AG04450 (cell line): ENCODE measurements at regions not wholly inside any gene's neighbourhood (a gene's known extent, or its start where the extent isn't known, plus 50 kb on each side); places are given as distances from the start of the nearest gene placed in this dataset.

Experiments used
- CTCF ChIA-PET: fragments of 300-600, 350-600 bp; formaldehyde crosslinking; extraction: SDS; loops from one replicate; lab custom pipeline; 2022; ENCODE audit warnings: antibody characterized with exemption, inconsistent platforms; lab: Charles Lee
- POLR2A ChIA-PET: fragments of 350-600 bp; formaldehyde crosslinking; extraction: SDS; loops from one replicate; lab custom pipeline; 2021; ENCODE audit warnings: antibody characterized with exemption, inconsistent platforms; lab: Yijun Ruan, JAX
- DNase-seq: peaks from one replicate; pipeline ENCODE4 v3.0.0-alpha.2; 2011; ENCODE audit warnings: low read depth, low spot score
- H3K27ac ChIP-seq: one replicate; pipeline ENCODE4 v1.5.1; 2012; ENCODE audit warnings: low read depth, low read length, control low read depth
- H3K27me3 ChIP-seq: one replicate; pipeline ENCODE4 v1.6.0; 2012; ENCODE audit warnings: low read length; ENCODE audit not compliant: control insufficient read depth, insufficient read depth
- H3K4me3 ChIP-seq: 2 replicates; pipeline ENCODE4 v1.5.1; 2011; ENCODE audit warnings: mild to moderate bottlenecking, low read depth, low read length, control low read depth
- H3K9me3 ChIP-seq: 2 replicates; pipeline ENCODE4 v1.5.1; 2012; ENCODE audit warnings: low read length; ENCODE audit not compliant: control insufficient read depth, insufficient read depth
- CTCF ChIP-seq: IDR thresholded peaks from 2 replicates; pipeline ENCODE4 v1.5.1; 2011; ENCODE audit warnings: low read depth, low read length, control low read depth, inconsistent platforms

- Histone ChIP-seq H3K9me3 (no peaks in the 10 kb centered on the region), H3K27me3 (peaks cover 2% of the 10 kb centered on the region), H3K4me3 (no peak overlapping the region), H3K27ac (no peak overlapping the region)
- no peak for DNase-seq
- ChIA-PET POLR2A (no interaction called here), CTCF (no interaction called here)
- TF ChIP-seq CTCF, result no peak
These were observed 332.2 kb downstream of the DHX15 start for GRCh38 chr4:24252121-24252520.

- CTCF ChIA-PET, result no interaction called here
- POLR2A ChIA-PET, result no interaction called here
These were observed 332.8 kb downstream of the DHX15 start for GRCh38 chr4:24251589-24251988.

GRCh38 chr4:24249972-24250371 lies 334.4 kb downstream of the DHX15 start:
- ChIA-PET CTCF (no interaction called here), POLR2A (no interaction called here)
- TF ChIP-seq CTCF, result no peak

More at GRCh38 chr4:24251589-24251988, 332.8 kb downstream of the DHX15 start:
- no peak overlapping the region for H3K4me3 ChIP-seq
- no peak for DNase-seq
- H3K9me3 ChIP-seq, result no peaks in the 10 kb centered on the region
- TF ChIP-seq CTCF, result no peak
- H3K27ac ChIP-seq, result no peak overlapping the region
- peaks cover 2% of the 10 kb centered on the region for H3K27me3 ChIP-seq

GRCh38 chr4:24248674-24249630 lies 335.4 kb downstream of the DHX15 start:
- DNase-seq, result no peak
- ChIA-PET CTCF (interaction anchor here (0.6 kb wide), 1 partner anchor 1063 kb away, joined by 3 read pairs; no protein-coding TSS in a partner anchor), POLR2A (no interaction called here)
- TF ChIP-seq CTCF, result no peak
- Histone ChIP-seq H3K27ac (no peak overlapping the region), H3K4me3 (no peak overlapping the region), H3K27me3 (peaks cover 2% of the 10 kb centered on the region), H3K9me3 (no peaks in the 10 kb centered on the region)

More at GRCh38 chr4:24249972-24250371, 334.4 kb downstream of the DHX15 start:
- H3K9me3 ChIP-seq, result no peaks in the 10 kb centered on the region
- no peak overlapping the region for H3K4me3 ChIP-seq
- peaks cover 2% of the 10 kb centered on the region for H3K27me3 ChIP-seq
- no peak for DNase-seq
- H3K27ac ChIP-seq, result no peak overlapping the region

- no peak overlapping the region for H3K27ac ChIP-seq
- DNase-seq, result no peak
- H3K27me3 ChIP-seq, result peaks cover 10% of the 10 kb centered on the region
These were observed 338.9 kb downstream of the DHX15 start for GRCh38 chr4:24245491-24245820.

More at GRCh38 chr4:24245491-24245820, 338.9 kb downstream of the DHX15 start:
- POLR2A ChIA-PET, result no interaction called here
- no peak for TF ChIP-seq CTCF
- CTCF ChIA-PET, result no interaction called here
- Histone ChIP-seq H3K9me3 (no peaks in the 10 kb centered on the region), H3K4me3 (no peak overlapping the region)
